Endothelial cell of umbilical vein (primary cell): ENCODE measurements at regions not wholly inside any gene's neighbourhood (a gene's known extent, or its start where the extent isn't known, plus 50 kb on each side); places are given as distances from the start of the nearest gene placed in this dataset.

Source experiments
- BruUV-seq: library from RNA; stranded (reverse); fragments of 400-500 nt; replicated peaks from 2 replicates; lab custom pipeline; 2021; lab: Mats Ljungman, UMichigan
- CTCF ChIA-PET: fragments of 300-600, 350-600 bp; sonication (Branson Sonifier 250); formaldehyde crosslinking; loops from one replicate; lab custom pipeline; 2021; ENCODE audit warnings: antibody characterized with exemption, inconsistent platforms; lab: Charles Lee
- POLR2A ChIA-PET: fragments of 300-600, 350-600 bp; sonication (Branson Sonifier 250); formaldehyde crosslinking; loops from one replicate; lab custom pipeline; 2021; ENCODE audit warnings: antibody characterized with exemption, inconsistent platforms; lab: Charles Lee
- DNase-seq: peaks from one replicate; pipeline ENCODE4 v3.0.0-alpha.2; 2011; ENCODE audit warnings: low read depth, low spot score
- FAIRE-seq: peaks from 2 replicates; lab custom pipeline; 2011; peaks lifted over from hg19 to GRCh38; lab: Jason Lieb, UNC
- H2AFZ ChIP-seq: 2 replicates; pipeline ENCODE4 v1.6.0; 2012; ENCODE audit warnings: low read depth, low read length, control low read depth, inconsistent platforms
- H3K27ac ChIP-seq: 2 replicates; pipeline ENCODE4 v1.5.1; 2011; ENCODE audit warnings: low read depth, mild to moderate bottlenecking, control low read depth, low read length, moderate library complexity; ENCODE audit not compliant: insufficient read depth
- H3K27me3 ChIP-seq, 2 experiments: 2 replicates each; pipeline versions ENCODE4 v1.6.0 to v1.6.1; 2011; ENCODE audit warnings: low read length in 2 of 2, mixed read lengths in 1 of 2; ENCODE audit not compliant: control insufficient read depth in 2 of 2, insufficient read depth in 2 of 2
- H3K36me3 ChIP-seq, 2 experiments: 2 replicates in 1 of 2; 3 replicates in 1 of 2; pipeline ENCODE4 v1.5.1; 2011; ENCODE audit warnings: low read length in 2 of 2, mild to moderate bottlenecking in 1 of 2, moderate library complexity in 1 of 2; ENCODE audit not compliant: control insufficient read depth in 2 of 2, insufficient read depth in 2 of 2; ENCODE audit errors: extremely low read depth in 1 of 2
- H3K4me1 ChIP-seq: 3 replicates; pipeline ENCODE4 v1.5.1; 2011; ENCODE audit warnings: mild to moderate bottlenecking, low read length; ENCODE audit not compliant: control insufficient read depth, insufficient read depth; ENCODE audit errors: extremely low read depth
- H3K4me2 ChIP-seq: 2 replicates; pipeline ENCODE4 v1.6.1; 2011; ENCODE audit warnings: low read length, control low read depth, mixed read lengths; ENCODE audit not compliant: insufficient read depth
- H3K4me3 ChIP-seq, 3 experiments: fragments of 200-600 bp in 1 of 3; sonication (generic), shearing (Covaris generic) in 1 of 3; replicated peaks in 1 of 3; 2 replicates each; pipeline ENCODE4 v1.5.1; 2011 to 2016; ENCODE audit warnings: control low read depth in 3 of 3, low read length in 3 of 3, mild to moderate bottlenecking in 2 of 3, inconsistent platforms in 1 of 3, low read depth in 1 of 3, moderate library complexity in 1 of 3; ENCODE audit not compliant: insufficient read depth in 1 of 3
- H3K79me2 ChIP-seq: 2 replicates; pipeline ENCODE4 v1.6.0; 2012; ENCODE audit warnings: low read length, inconsistent platforms; ENCODE audit not compliant: control insufficient read depth, insufficient read depth
- H3K9ac ChIP-seq: replicated peaks from 2 replicates; pipeline ENCODE3; 2011; ENCODE audit warnings: low read length, control low read depth; ENCODE audit not compliant: insufficient read depth; ENCODE audit errors: extremely low read depth
- H3K9me1 ChIP-seq: replicated peaks from 3 replicates; pipeline ENCODE4 v1.6.0; 2011; ENCODE audit warnings: mild to moderate bottlenecking, low read length; ENCODE audit not compliant: control insufficient read depth, insufficient read depth; ENCODE audit errors: extremely low read depth
- H3K9me3 ChIP-seq: replicated peaks from 2 replicates; pipeline ENCODE4 v1.5.1; 2012; ENCODE audit warnings: low read length, inconsistent platforms; ENCODE audit not compliant: control insufficient read depth, insufficient read depth
- H4K20me1 ChIP-seq: replicated peaks from 2 replicates; pipeline ENCODE3; 2011; ENCODE audit warnings: mild to moderate bottlenecking, low read length; ENCODE audit not compliant: control insufficient read depth, insufficient read depth; ENCODE audit errors: extremely low read depth
- CTCF ChIP-seq, 2 donors: IDR thresholded peaks; 1 replicate in 1 of 2; 2 replicates in 1 of 2; pipeline ENCODE4 v1.5.1; 2011; ENCODE audit warnings: low read length in 2 of 2, mild to moderate bottlenecking in 2 of 2, moderate library complexity in 2 of 2, control low read depth in 1 of 2, inconsistent platforms in 1 of 2, low read depth in 1 of 2; ENCODE audit not compliant: insufficient read depth in 1 of 2; ENCODE audit errors: extremely low read depth in 1 of 2
- EZH2 ChIP-seq: IDR thresholded peaks from 2 replicates; pipeline ENCODE4 v1.6.1; 2012; ENCODE audit warnings: borderline replicate concordance, low read depth, mild to moderate bottlenecking, moderate library complexity, low read length, inconsistent platforms; ENCODE audit not compliant: severe bottlenecking
- FOS ChIP-seq: IDR thresholded peaks from 2 replicates; pipeline ENCODE4 v1.6.1; 2011; ENCODE audit warnings: mild to moderate bottlenecking, low read length, moderate library complexity, borderline replicate concordance; ENCODE audit not compliant: insufficient read depth
- GATA2 ChIP-seq: IDR thresholded peaks from 2 replicates; pipeline ENCODE4 v1.7.0; 2011; ENCODE audit warnings: low read depth, mild to moderate bottlenecking, moderate library complexity, mixed read lengths, low read length; ENCODE audit not compliant: insufficient read length, insufficient read depth
- JUN ChIP-seq: IDR thresholded peaks from 2 replicates; pipeline ENCODE4 v1.6.1; 2011; ENCODE audit warnings: borderline replicate concordance, low read depth; ENCODE audit not compliant: insufficient read length, insufficient read depth
- MAX ChIP-seq: IDR thresholded peaks from 2 replicates; pipeline ENCODE4 v1.6.1; 2011; ENCODE audit not compliant: insufficient read depth, insufficient read length
- MYC ChIP-seq: IDR thresholded peaks from one replicate; pipeline ENCODE4 v1.6.1; 2011; ENCODE audit warnings: mild to moderate bottlenecking, low read depth, low read length
- POLR2A ChIP-seq: IDR thresholded peaks from 2 replicates; pipeline ENCODE4 v1.6.1; 2012; ENCODE audit warnings: low read depth, mild to moderate bottlenecking, control low read depth, low read length
- POLR2AphosphoS5 ChIP-seq: IDR thresholded peaks from 2 replicates; pipeline ENCODE4 v1.6.1; 2012; ENCODE audit warnings: low read depth, mild to moderate bottlenecking, control low read depth, low read length, moderate library complexity; ENCODE audit not compliant: insufficient read depth
- dilution Hi-C: fragments of 300-500 bp; cut with MboI; formaldehyde crosslinking; loops from one replicate; pipeline ENCODE4 v1.15.0; 2019; ENCODE audit warnings: low sequenced_read_pairs; ENCODE audit not compliant: extremely low pct_ligation_motif_present
- intact Hi-C: fragments of 100-400 bp; cut with micrococcal nuclease; formaldehyde crosslinking; loops from one replicate; pipeline ENCODE4 v1.10.0; 2022

GRCh38 chr10:2625094-2625493 is 442.3 kb upstream of the PFKP start:
- intact Hi-C loops (no loop called here), dilution Hi-C loops (no loop called here)
- BruUV-seq = no TSS peak
- no peak overlapping the region for H3K27ac ChIP-seq
- no peak for TF ChIP-seq JUN
- TF ChIP-seq MYC = no peak
- TF ChIP-seq EZH2 = no peak
- no peak for TF ChIP-seq POLR2AphosphoS5
- no peak for TF ChIP-seq MAX
- no peak for TF ChIP-seq POLR2A
- no peak for TF ChIP-seq GATA2
- no peak for TF ChIP-seq FOS
- no peak for TF ChIP-seq CTCF (IDR thresholded peaks at IDR 0.05; ENCODE audit: extremely low read depth in 1 of 2, insufficient read depth in 1 of 2, low read depth in 1 of 2, low read length in 2 of 2)
- no peaks in the 10 kb centered on the region for H3K9me1 ChIP-seq
- no peak overlapping the region for H2AFZ ChIP-seq
- no peak overlapping the region for H3K4me2 ChIP-seq
- no peaks in the 10 kb centered on the region for H3K27me3 ChIP-seq
- no peak overlapping the region for H3K9ac ChIP-seq
- no peaks in the 10 kb centered on the region for H3K36me3 ChIP-seq
- peaks cover 9% of the 10 kb centered on the region for H3K9me3 ChIP-seq
- no peak overlapping the region for H3K4me3 ChIP-seq
- CTCF ChIA-PET = no interaction called here
- no peaks in the 10 kb centered on the region for H4K20me1 ChIP-seq
- DNase-seq (no peak), FAIRE-seq (no peak)
- POLR2A ChIA-PET = no interaction called here
- no peaks in the 10 kb centered on the region for H3K79me2 ChIP-seq
- H3K4me1 ChIP-seq = no peaks in the 10 kb centered on the region
